IMR-90 (cell line): ENCODE measurements at regions not wholly inside any gene's neighbourhood (a gene's known extent, or its start where the extent isn't known, plus 50 kb on each side); places are given as distances from the start of the nearest gene placed in this dataset.

Experiments used
- ATAC-seq: fragments of 200-7000 bp; cut with Tn5 transposase; 2 replicates; pipeline ENCODE4 v1.9.1; 2020; ENCODE audit warnings: low read depth, mild to moderate bottlenecking, moderate library complexity
- BruUV-seq: library from RNA; stranded (reverse); fragments of 400-500 nt; replicated peaks from 2 replicates; lab custom pipeline; 2021; lab: Mats Ljungman, UMichigan
- CTCF ChIA-PET: fragments of 300-600 bp; formaldehyde crosslinking; extraction: SDS; loops from one replicate; lab custom pipeline; 2021; ENCODE audit warnings: antibody characterized with exemption; lab: Yijun Ruan, JAX
- POLR2A ChIA-PET: fragments of 300-600 bp; sonication (Branson Sonifier 250); formaldehyde crosslinking; loops from one replicate; lab custom pipeline; 2022; ENCODE audit warnings: antibody characterized with exemption; ENCODE audit not compliant: unreplicated experiment; lab: Charles Lee
- DNase-seq: peaks from one replicate; pipeline ENCODE4 v3.0.0; 2013
- H2AFZ ChIP-seq: replicated peaks from 2 replicates; pipeline ENCODE3; 2013; ENCODE audit warnings: low read length, mild to moderate bottlenecking; ENCODE audit not compliant: poor library complexity
- H2AK5ac ChIP-seq: 2 replicates; pipeline ENCODE4 v1.6.1; 2013; ENCODE audit warnings: low read depth, low read length, inconsistent platforms
- H2AK9ac ChIP-seq: replicated peaks from 2 replicates; pipeline ENCODE3; 2013; ENCODE audit warnings: mild to moderate bottlenecking, low read depth, low read length, moderate library complexity; ENCODE audit not compliant: poor library complexity
- H2BK120ac ChIP-seq: 2 replicates; pipeline ENCODE4 v1.6.1; 2013; ENCODE audit warnings: low read depth, low read length, inconsistent platforms
- H2BK15ac ChIP-seq: 3 replicates; pipeline ENCODE4 v1.6.1; 2013; ENCODE audit warnings: low read depth, low read length, inconsistent platforms
- H2BK20ac ChIP-seq: 2 replicates; pipeline ENCODE4 v1.6.1; 2013; ENCODE audit warnings: low read depth, mild to moderate bottlenecking, inconsistent platforms, low read length, moderate library complexity
- H2BK5ac ChIP-seq: 2 replicates; pipeline ENCODE4 v1.6.1; 2013; ENCODE audit warnings: mild to moderate bottlenecking, low read depth, low read length, inconsistent platforms; ENCODE audit not compliant: poor library complexity, severe bottlenecking
- H3K14ac ChIP-seq: replicated peaks from 2 replicates; pipeline ENCODE4 v1.6.1; 2013; ENCODE audit warnings: low read depth, low read length, inconsistent platforms
- H3K18ac ChIP-seq: 2 replicates; pipeline ENCODE4 v1.6.1; 2013; ENCODE audit warnings: low read depth, low read length, control low read depth
- H3K23ac ChIP-seq: 2 replicates; pipeline ENCODE4 v1.6.1; 2013; ENCODE audit warnings: low read depth, low read length, inconsistent platforms
- H3K27ac ChIP-seq: 2 replicates; pipeline ENCODE4 v1.5.1; 2013; ENCODE audit warnings: mild to moderate bottlenecking, control low read depth, low read length; ENCODE audit not compliant: insufficient read depth
- H3K27me3 ChIP-seq: 2 replicates; pipeline ENCODE4 v1.6.1; 2013; ENCODE audit warnings: low read length; ENCODE audit not compliant: control insufficient read depth, insufficient read depth
- H3K36me3 ChIP-seq: 2 replicates; pipeline ENCODE4 v1.6.1; 2013; ENCODE audit warnings: low read length, mixed read lengths; ENCODE audit not compliant: control insufficient read depth, insufficient read depth
- H3K4ac ChIP-seq: 2 replicates; pipeline ENCODE4 v1.6.1; 2013; ENCODE audit warnings: low read depth, low read length, inconsistent platforms
- H3K4me1 ChIP-seq: 2 replicates; pipeline ENCODE4 v1.6.1; 2013; ENCODE audit warnings: low read length, mixed read lengths; ENCODE audit not compliant: control insufficient read depth, insufficient read depth
- H3K4me2 ChIP-seq: 2 replicates; pipeline ENCODE4 v1.6.1; 2013; ENCODE audit warnings: low read depth, mild to moderate bottlenecking, control low read depth, low read length, moderate library complexity
- H3K4me3 ChIP-seq: 2 replicates; pipeline ENCODE4 v1.5.1; 2013; ENCODE audit warnings: low read depth, mild to moderate bottlenecking, control low read depth, low read length, moderate library complexity; ENCODE audit not compliant: insufficient read depth
- H3K56ac ChIP-seq: 2 replicates; pipeline ENCODE4 v1.6.1; 2013; ENCODE audit warnings: low read length, inconsistent platforms; ENCODE audit not compliant: insufficient read depth; ENCODE audit errors: extremely low read depth
- H3K79me1 ChIP-seq, 2 experiments: 2 replicates each; pipeline ENCODE4 v1.6.1; 2013; ENCODE audit warnings: low read length in 2 of 2, inconsistent platforms in 1 of 2, low read depth in 1 of 2
- H3K9ac ChIP-seq: 2 replicates; pipeline ENCODE4 v1.6.1; 2013; ENCODE audit warnings: low read depth, low read length, control low read depth
- H3K9me1 ChIP-seq: 2 replicates; pipeline ENCODE4 v1.6.1; 2013; ENCODE audit warnings: low read length, inconsistent platforms; ENCODE audit not compliant: insufficient read depth
- H3K9me3 ChIP-seq: 2 replicates; pipeline ENCODE4 v1.6.1; 2013; ENCODE audit warnings: low read length; ENCODE audit not compliant: control insufficient read depth, insufficient read depth
- H4K20me1 ChIP-seq: 2 replicates; pipeline ENCODE4 v1.6.1; 2013; ENCODE audit warnings: low read length, inconsistent platforms; ENCODE audit not compliant: insufficient read depth
- H4K5ac ChIP-seq: 2 replicates; pipeline ENCODE4 v1.6.1; 2013; ENCODE audit warnings: mild to moderate bottlenecking, low read depth, low read length, control low read depth
- H4K8ac ChIP-seq, 2 experiments: 2 replicates each; pipeline ENCODE4 v1.6.1; 2013; ENCODE audit warnings: low read depth in 2 of 2, low read length in 2 of 2, control low read depth in 1 of 2, inconsistent platforms in 1 of 2
- H4K91ac ChIP-seq: 2 replicates; pipeline ENCODE4 v1.6.1; 2013; ENCODE audit warnings: low read depth, low read length, inconsistent platforms; ENCODE audit not compliant: insufficient read depth
- BHLHE40 ChIP-seq: fragments of 150-350 bp; IDR thresholded peaks from 2 replicates; pipeline ENCODE4 v1.6.1; 2016; ENCODE audit warnings: mild to moderate bottlenecking, low read depth, low read length
- CEBPB ChIP-seq: IDR thresholded peaks from 2 replicates; pipeline ENCODE4 v1.6.1; 2012; ENCODE audit warnings: low read depth, low read length, improper control_type of control experiment
- CHD1 ChIP-seq: IDR thresholded peaks from 2 replicates; pipeline ENCODE4 v1.6.1; 2012; ENCODE audit warnings: low read depth, low read length, improper control_type of control experiment
- CTCF ChIP-seq: conservative IDR thresholded peaks from 2 replicates; pipeline ENCODE4 v1.5.1; 2012; ENCODE audit warnings: mild to moderate bottlenecking, low read depth, low read length, improper control_type of control experiment
- ELK1 ChIP-seq: fragments of 150-350 bp; IDR thresholded peaks from 2 replicates; pipeline ENCODE4 v1.6.1; 2016; ENCODE audit warnings: low read depth, mild to moderate bottlenecking, low read length, moderate library complexity, borderline replicate concordance
- FOS ChIP-seq: fragments of 150-350 bp; IDR thresholded peaks from 2 replicates; pipeline ENCODE4 v1.6.1; 2016; ENCODE audit warnings: low read depth, low read length
- MAFK ChIP-seq: IDR thresholded peaks from 2 replicates; pipeline ENCODE4 v1.6.1; 2012; ENCODE audit warnings: low read depth, low read length, improper control_type of control experiment
- MAZ ChIP-seq: IDR thresholded peaks from 2 replicates; pipeline ENCODE4 v1.6.1; 2012; ENCODE audit warnings: low read depth, mild to moderate bottlenecking, low read length, improper control_type of control experiment, moderate library complexity, borderline replicate concordance
- MXI1 ChIP-seq: IDR thresholded peaks from 2 replicates; pipeline ENCODE4 v1.6.1; 2012; ENCODE audit warnings: low read depth, mild to moderate bottlenecking, low read length, moderate library complexity, borderline replicate concordance
- NFE2L2 ChIP-seq: fragments of 150-350 bp; IDR thresholded peaks from 2 replicates; pipeline ENCODE4 v1.6.1; 2016; ENCODE audit warnings: low read depth, mild to moderate bottlenecking, low read length
- POLR2A ChIP-seq: IDR thresholded peaks from 2 replicates; pipeline ENCODE4 v1.6.1; 2012; ENCODE audit warnings: mild to moderate bottlenecking, low read depth, low read length
- RAD21 ChIP-seq: IDR thresholded peaks from 2 replicates; pipeline ENCODE4 v1.6.1; 2012; ENCODE audit warnings: low read length, improper control_type of control experiment
- RCOR1 ChIP-seq: IDR thresholded peaks from 2 replicates; pipeline ENCODE4 v1.6.1; 2012; ENCODE audit warnings: mild to moderate bottlenecking, low read length, improper control_type of control experiment; ENCODE audit not compliant: insufficient replicate concordance
- RFX5 ChIP-seq: IDR thresholded peaks from 2 replicates; pipeline ENCODE4 v1.8.0; 2012; ENCODE audit warnings: low read depth, mild to moderate bottlenecking, low read length, moderate library complexity
- SMC3 ChIP-seq: fragments of 150-350 bp; IDR thresholded peaks from 2 replicates; pipeline ENCODE4 v1.6.1; 2016; ENCODE audit warnings: low read depth, mild to moderate bottlenecking, antibody characterized with exemption, low read length, moderate library complexity
- WGBS, 2 experiments: methylation state at CpG; one replicate each; pipeline versions ENCODE4 v1.1.5 to v1.1.7; 2013; ENCODE audit warnings: missing lambda C conversion rate in 2 of 2; ENCODE audit not compliant: insufficient read length in 1 of 2; ENCODE audit errors: extremely low coverage in 2 of 2; 5-methylcytosine and 5-hydroxymethylcytosine counted together
- dilution Hi-C: fragments of 300-500 bp; cut with HindIII; formaldehyde crosslinking; loops from one replicate; pipeline ENCODE4 v1.14.3; 2018; ENCODE audit warnings: low sequenced_read_pairs; ENCODE audit not compliant: unreplicated experiment
- in situ Hi-C: fragments of 300-500 bp; cut with MboI; formaldehyde crosslinking; loops from 3 replicates; pipeline ENCODE4 v1.14.3; 2019; ENCODE audit warnings: low sequenced_read_pairs, inconsistent platforms, mixed read lengths
- intact Hi-C: fragments of 100-400 bp; cut with micrococcal nuclease; formaldehyde crosslinking; loops from 2 replicates; pipeline ENCODE4 v1.10.0; 2022
- TF ChIP-seq, protein P1 (sequence below): fragments of 150-350 bp; IDR thresholded peaks from 2 replicates; pipeline ENCODE4 v1.6.1; 2017; ENCODE audit warnings: mild to moderate bottlenecking, antibody characterized with exemption, low read length, low read depth

DNA sequence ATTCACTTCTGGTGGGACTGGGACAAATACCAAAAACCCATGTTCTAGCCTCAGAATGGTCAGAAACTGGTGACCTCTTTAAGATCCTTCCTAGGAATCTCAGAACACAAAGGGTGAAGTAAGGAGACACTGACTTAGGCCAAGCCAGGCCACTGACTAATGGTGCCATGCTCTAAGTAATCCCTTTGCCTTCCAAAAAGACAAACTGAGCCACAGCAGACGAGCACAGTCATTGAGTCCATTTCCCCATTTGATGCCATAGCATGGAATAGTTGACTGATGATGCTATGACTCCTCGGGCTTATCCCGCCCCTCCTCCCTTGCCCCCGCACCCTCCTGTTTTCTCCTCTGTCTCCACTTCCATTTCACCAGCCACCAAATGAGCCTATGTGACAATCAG is 145.8 kb upstream of the ZNF648 start:
- TF ChIP-seq ELK1 (no peak), POLR2A (no peak), CHD1 (no peak), RCOR1 (no peak), MAFK (no peak), RFX5 (no peak), NFE2L2 (no peak), CEBPB (no peak), SMC3 (no peak), MXI1 (no peak), RAD21 (no peak), FOS (no peak), BHLHE40 (no peak), MAZ (no peak), CTCF (no peak)
- TF ChIP-seq, protein P1, sequence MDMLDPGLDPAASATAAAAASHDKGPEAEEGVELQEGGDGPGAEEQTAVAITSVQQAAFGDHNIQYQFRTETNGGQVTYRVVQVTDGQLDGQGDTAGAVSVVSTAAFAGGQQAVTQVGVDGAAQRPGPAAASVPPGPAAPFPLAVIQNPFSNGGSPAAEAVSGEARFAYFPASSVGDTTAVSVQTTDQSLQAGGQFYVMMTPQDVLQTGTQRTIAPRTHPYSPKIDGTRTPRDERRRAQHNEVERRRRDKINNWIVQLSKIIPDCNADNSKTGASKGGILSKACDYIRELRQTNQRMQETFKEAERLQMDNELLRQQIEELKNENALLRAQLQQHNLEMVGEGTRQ = no peak
- no peak overlapping the region for H2BK15ac ChIP-seq
- H4K8ac ChIP-seq = no peak overlapping the region
- no peak overlapping the region for H2BK20ac ChIP-seq
- no peaks in the 10 kb centered on the region for H3K36me3 ChIP-seq
- ChIA-PET POLR2A (no interaction called here), CTCF (no interaction called here)
- no peaks in the 10 kb centered on the region for H3K9me3 ChIP-seq
- dilution Hi-C loops = no loop called here
- no peak overlapping the region for H2BK5ac ChIP-seq
- H3K27ac ChIP-seq = no peak overlapping the region
- no peak overlapping the region for H3K18ac ChIP-seq
- WGBS, 2 experiments = no CpG with 5 or more reads among the region's 4 CpGs
- no peak overlapping the region for H3K4me3 ChIP-seq
- H2AFZ ChIP-seq = no peak overlapping the region
- no peak overlapping the region for H3K4ac ChIP-seq
- H3K79me1 ChIP-seq = no peaks in the 10 kb centered on the region
- no peak overlapping the region for H2AK9ac ChIP-seq
- intact Hi-C loops = no loop called here
- no peaks in the 10 kb centered on the region for H3K4me1 ChIP-seq
- no peak overlapping the region for H4K91ac ChIP-seq
- H3K56ac ChIP-seq = no peak overlapping the region
- H4K5ac ChIP-seq = no peak overlapping the region
- H2AK5ac ChIP-seq = no peak overlapping the region
- H3K23ac ChIP-seq = no peak overlapping the region
- no peaks in the 10 kb centered on the region for H3K9me1 ChIP-seq
- DNase-seq (no peak), ATAC-seq (no peak)
- no peaks in the 10 kb centered on the region for H3K27me3 ChIP-seq
- H3K4me2 ChIP-seq = no peak overlapping the region
- no peak overlapping the region for H3K14ac ChIP-seq
- no peak overlapping the region for H2BK120ac ChIP-seq
- no peak overlapping the region for H3K9ac ChIP-seq
- H4K20me1 ChIP-seq = no peaks in the 10 kb centered on the region
- in situ Hi-C loops = no loop called here
- no TSS peak for BruUV-seq
